ENCODE measurements at regions not wholly inside any gene's neighbourhood (a gene's known extent, or its start where the extent isn't known, plus 50 kb on each side); places are given as distances from the start of the nearest gene placed in this dataset.

GRCh38 chr6:15086348-15087158 lies 159.3 kb upstream of the JARID2 start:
- Histone ChIP-seq H3K9ac (ENCODE audit: low read length) (no peak overlapping the region), H3K9me2 (replicated peaks; ENCODE audit: insufficient read depth, low read length) (no peaks in the 10 kb centered on the region), H3F3A (ENCODE audit: insufficient read depth, low read length) (no peaks in the 10 kb centered on the region), H3K27ac (ENCODE audit: low read length) (no peak overlapping the region), H3K4me2 (ENCODE audit: low read depth, low read length) (no peak overlapping the region), H2AFZ (ENCODE audit: low read length) (no peak overlapping the region), H3K9me3 (replicated peaks; ENCODE audit: insufficient read depth, low read length) (no peaks in the 10 kb centered on the region), H3K36me3 (replicated peaks; ENCODE audit: insufficient read depth, low read length) (no peaks in the 10 kb centered on the region), H3K4me1 (ENCODE audit: low read length) (no peaks in the 10 kb centered on the region), H3K4me3 (ENCODE audit: low read length) (no peak overlapping the region), H3K27me3 (replicated peaks; ENCODE audit: insufficient read depth, low read length) (no peaks in the 10 kb centered on the region), H3K79me2 (ENCODE audit: low read length) (no peaks in the 10 kb centered on the region), H4K20me1 (ENCODE audit: insufficient read depth, low read length) (no peaks in the 10 kb centered on the region)
- TF ChIP-seq EZH2phosphoT487 (IDR thresholded peaks at IDR 0.05; ENCODE audit: low read length) (no peak), CTCF (IDR thresholded peaks at IDR 0.05; ENCODE audit: low read length) (no peak)
- DNase-seq, result no peak

GRCh38 chr6:15087186-15087589 lies 158.7 kb upstream of the JARID2 start:
- Histone ChIP-seq H3K27me3 (replicated peaks; ENCODE audit: insufficient read depth, low read length) (no peaks in the 10 kb centered on the region), H3K4me1 (ENCODE audit: low read length) (no peaks in the 10 kb centered on the region), H3K9me3 (replicated peaks; ENCODE audit: insufficient read depth, low read length) (no peaks in the 10 kb centered on the region), H2AFZ (ENCODE audit: low read length) (no peak overlapping the region), H3K9ac (ENCODE audit: low read length) (no peak overlapping the region), H3K79me2 (ENCODE audit: low read length) (no peaks in the 10 kb centered on the region), H3K4me2 (ENCODE audit: low read depth, low read length) (no peak overlapping the region), H3K9me2 (replicated peaks; ENCODE audit: insufficient read depth, low read length) (no peaks in the 10 kb centered on the region), H3K4me3 (ENCODE audit: low read length) (no peak overlapping the region), H3K27ac (ENCODE audit: low read length) (no peak overlapping the region), H3F3A (ENCODE audit: insufficient read depth, low read length) (no peaks in the 10 kb centered on the region), H4K20me1 (ENCODE audit: insufficient read depth, low read length) (no peaks in the 10 kb centered on the region), H3K36me3 (replicated peaks; ENCODE audit: insufficient read depth, low read length) (no peaks in the 10 kb centered on the region)
- no peak for DNase-seq
- no peak for TF ChIP-seq EZH2phosphoT487 (IDR thresholded peaks at IDR 0.05; ENCODE audit: low read length)

- no peaks in the 10 kb centered on the region for H3K4me1 ChIP-seq (ENCODE audit: low read length)
- no peaks in the 10 kb centered on the region for H3K79me2 ChIP-seq (ENCODE audit: low read length)
- H3K4me2 ChIP-seq (ENCODE audit: low read depth, low read length), result no peak overlapping the region
- no peaks in the 10 kb centered on the region for H3K36me3 ChIP-seq (replicated peaks; ENCODE audit: insufficient read depth, low read length)
- DNase-seq, result no peak
- no peaks in the 10 kb centered on the region for H3K9me3 ChIP-seq (replicated peaks; ENCODE audit: insufficient read depth, low read length)
- H3K27ac ChIP-seq (ENCODE audit: low read length), result no peak overlapping the region
- H3K4me3 ChIP-seq (ENCODE audit: low read length), result no peak overlapping the region
- H3K9me2 ChIP-seq (replicated peaks; ENCODE audit: insufficient read depth, low read length), result no peaks in the 10 kb centered on the region
- no peaks in the 10 kb centered on the region for H4K20me1 ChIP-seq (ENCODE audit: insufficient read depth, low read length)
- no peak overlapping the region for H2AFZ ChIP-seq (ENCODE audit: low read length)
- no peak for TF ChIP-seq CTCF (IDR thresholded peaks at IDR 0.05; ENCODE audit: low read length)
- TF ChIP-seq EZH2 (optimal IDR thresholded peaks at IDR 0.05; ENCODE audit: low read depth, low read length), result no peak
- TF ChIP-seq EZH2phosphoT487 (IDR thresholded peaks at IDR 0.05; ENCODE audit: low read length), result no peak
- no peaks in the 10 kb centered on the region for H3K27me3 ChIP-seq (replicated peaks; ENCODE audit: insufficient read depth, low read length)
- H3F3A ChIP-seq (ENCODE audit: insufficient read depth, low read length), result no peaks in the 10 kb centered on the region
- H3K9ac ChIP-seq (ENCODE audit: low read length), result no peak overlapping the region
Observed at GRCh38 chr6:15088904-15089568, 156.8 kb upstream of the JARID2 start.

All from MM.1S (cell line).